ENCODE measurements at regions not wholly inside any gene's neighbourhood (a gene's known extent, or its start where the extent isn't known, plus 50 kb on each side); places are given as distances from the start of the nearest gene placed in this dataset.
A peak's percentile ranks its signal among the peaks of the same experiment; 100 is the strongest.

GRCh38 chr6:166106076-166106686, 61.5 kb downstream of the TBXT start:
- peak; percentile 70 for DNase-seq
- in situ Hi-C loops (cut with HindIII; ENCODE audit: low pct_ligation_motif_present, low pct_unique_long_range_greater_than_20kb, low sequenced_read_pairs) = no loop called here

- DNase-seq = no peak
- in situ Hi-C loops (cut with HindIII; ENCODE audit: low pct_ligation_motif_present, low pct_unique_long_range_greater_than_20kb, low sequenced_read_pairs) = no loop called here
Measured at GRCh38 chr6:166105341-166106075, 62.1 kb downstream of the TBXT start.

DNA sequence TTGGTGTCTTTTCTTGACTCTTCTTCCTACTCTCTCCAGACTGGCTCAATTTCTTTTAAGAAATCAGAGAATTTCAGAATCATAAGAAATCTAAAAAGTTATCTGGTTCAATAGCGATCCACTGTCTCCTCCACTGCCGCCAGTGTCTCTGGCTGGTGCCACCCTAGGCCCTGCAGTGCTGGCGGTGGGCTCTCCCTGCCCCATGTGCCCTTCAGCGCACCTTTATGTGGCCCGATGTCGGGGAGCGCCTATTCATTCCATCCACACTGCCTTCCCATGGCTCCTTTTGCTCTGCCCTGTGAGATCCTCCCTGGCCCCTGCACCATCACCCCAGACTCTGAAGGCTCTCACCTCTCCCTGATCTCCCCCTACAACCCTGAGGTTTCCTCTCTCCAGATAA, 62.8 kb downstream of the TBXT start:
- in situ Hi-C loops (cut with HindIII; ENCODE audit: low pct_ligation_motif_present, low pct_unique_long_range_greater_than_20kb, low sequenced_read_pairs) = no loop called here

DNA sequence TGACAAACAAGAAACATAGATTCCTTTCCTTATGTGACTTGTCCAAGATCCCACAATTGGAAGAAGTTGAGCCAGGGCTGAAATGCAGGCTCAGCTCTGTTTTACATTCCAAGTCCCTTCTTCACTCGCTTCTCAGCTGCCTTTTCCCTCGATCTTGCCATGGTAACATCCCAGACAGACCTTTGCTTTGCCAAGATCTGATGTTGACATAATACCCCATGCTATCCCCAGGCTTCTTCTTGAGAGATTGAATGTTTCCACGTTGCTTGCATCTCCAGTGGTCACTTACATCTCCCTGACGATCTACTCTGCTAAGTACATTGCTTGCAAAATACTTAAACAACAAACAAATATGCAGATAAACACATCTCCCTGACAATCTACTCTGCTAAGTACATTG, 63.5 kb downstream of the TBXT start:
- in situ Hi-C loops (cut with HindIII; ENCODE audit: low pct_ligation_motif_present, low pct_unique_long_range_greater_than_20kb, low sequenced_read_pairs) = no loop called here

More for the DNA sequence above, 62.8 kb downstream of the TBXT start:
- no peak for DNase-seq

GRCh38 chr6:166101819-166102419, 65.7 kb downstream of the TBXT start:
- DNase-seq = no peak
- in situ Hi-C loops (cut with HindIII; ENCODE audit: low pct_ligation_motif_present, low pct_unique_long_range_greater_than_20kb, low sequenced_read_pairs) = no loop called here

More for the DNA sequence above, 63.5 kb downstream of the TBXT start:
- no peak for DNase-seq

DNA sequence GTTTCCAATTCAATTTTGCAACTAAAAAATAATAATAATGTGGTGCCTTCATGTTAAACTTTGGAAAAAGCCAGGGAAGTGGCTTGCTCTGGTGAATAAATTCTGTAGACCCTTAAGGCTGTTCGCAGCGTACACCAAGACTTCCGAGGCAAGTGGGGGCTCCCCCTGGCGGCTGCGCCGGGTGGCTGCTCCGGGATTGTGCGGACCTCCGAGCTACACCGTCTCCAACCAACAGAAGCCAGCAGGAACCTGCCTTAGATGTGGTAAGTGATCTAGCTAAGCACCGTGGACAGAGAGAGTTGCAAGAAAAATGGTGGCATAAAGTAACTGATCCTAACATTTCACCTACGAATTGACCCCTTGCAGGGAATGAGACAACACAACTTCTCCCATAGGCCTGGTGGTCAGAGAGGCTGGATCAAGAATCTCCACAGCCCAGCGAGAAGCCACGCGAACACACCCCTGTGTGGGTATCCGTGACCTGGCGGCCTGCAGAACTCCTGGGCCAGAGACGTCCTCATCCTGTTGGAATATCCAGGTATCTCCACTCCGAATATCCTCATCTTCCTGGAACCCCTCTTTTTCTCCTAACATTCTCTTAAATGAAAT, 69.6 kb downstream of the TBXT start:
- DNase-seq = peak; percentile 62
- in situ Hi-C loops (cut with HindIII; ENCODE audit: low pct_ligation_motif_present, low pct_unique_long_range_greater_than_20kb, low sequenced_read_pairs) = no loop called here

- in situ Hi-C loops (cut with HindIII; ENCODE audit: low pct_ligation_motif_present, low pct_unique_long_range_greater_than_20kb, low sequenced_read_pairs) = no loop called here
- no peak for DNase-seq
Measured at GRCh38 chr6:166087852-166088251, 79.8 kb downstream of the TBXT start.

GRCh38 chr6:166087246-166087645, 80.4 kb downstream of the TBXT start:
- DNase-seq = no peak
- in situ Hi-C loops (cut with HindIII; ENCODE audit: low pct_ligation_motif_present, low pct_unique_long_range_greater_than_20kb, low sequenced_read_pairs) = no loop called here

DNA sequence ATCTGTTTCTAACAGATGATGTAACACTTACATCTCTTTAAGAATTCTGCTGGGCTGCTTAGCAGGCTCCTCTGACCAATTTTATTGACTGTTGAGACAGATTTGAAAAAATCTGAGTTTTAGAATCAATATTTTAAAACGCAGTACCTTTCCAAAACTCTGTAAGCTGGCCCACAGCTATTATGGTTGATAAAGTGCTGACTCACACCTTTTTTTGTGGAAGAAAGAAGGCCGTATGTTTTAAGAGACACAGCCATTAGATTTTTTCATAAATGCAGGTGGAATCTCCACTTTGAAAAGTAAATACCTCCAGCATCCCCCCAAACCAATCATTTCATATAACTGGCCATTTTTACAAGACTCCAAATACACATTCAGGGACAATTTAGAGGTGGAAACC, 82.2 kb downstream of the TBXT start:
- DNase-seq = no peak
- in situ Hi-C loops (cut with HindIII; ENCODE audit: low pct_ligation_motif_present, low pct_unique_long_range_greater_than_20kb, low sequenced_read_pairs) = no loop called here

- DNase-seq = no peak
- in situ Hi-C loops (cut with HindIII; ENCODE audit: low pct_ligation_motif_present, low pct_unique_long_range_greater_than_20kb, low sequenced_read_pairs) = no loop called here
Measured at GRCh38 chr6:166084951-166085350, 82.7 kb downstream of the TBXT start.

GRCh38 chr6:166079841-166080240, 87.8 kb downstream of the TBXT start:
- in situ Hi-C loops (cut with HindIII; ENCODE audit: low pct_ligation_motif_present, low pct_unique_long_range_greater_than_20kb, low sequenced_read_pairs) = no loop called here
- no peak for DNase-seq

DNA sequence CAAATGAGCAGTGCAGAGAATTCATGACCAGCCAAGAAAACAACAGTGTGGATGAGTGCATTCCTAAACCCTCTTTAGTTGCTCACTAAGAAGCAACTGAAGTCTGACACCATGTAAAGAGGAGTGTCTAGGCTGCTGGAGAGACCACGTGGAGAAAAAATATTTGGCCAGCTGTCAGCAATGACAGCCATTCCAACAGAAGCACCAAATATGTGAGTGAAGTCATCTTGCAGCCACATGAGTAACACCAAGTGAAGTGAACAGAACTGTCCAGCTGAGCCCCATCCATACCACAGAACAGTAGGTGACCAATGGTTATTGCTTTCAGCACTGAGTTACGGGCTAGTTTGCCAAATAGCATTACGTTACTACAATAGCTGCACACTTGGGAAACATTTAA, 89.4 kb downstream of the TBXT start:
- DNase-seq = peak; percentile 10
- in situ Hi-C loops (cut with HindIII; ENCODE audit: low pct_ligation_motif_present, low pct_unique_long_range_greater_than_20kb, low sequenced_read_pairs) = no loop called here

- in situ Hi-C loops (cut with HindIII; ENCODE audit: low pct_ligation_motif_present, low pct_unique_long_range_greater_than_20kb, low sequenced_read_pairs) = no loop called here
- no peak for DNase-seq
Measured at GRCh38 chr6:166076625-166077024, 91.0 kb downstream of the TBXT start.

- no peak for DNase-seq
- in situ Hi-C loops (cut with HindIII; ENCODE audit: low pct_ligation_motif_present, low pct_unique_long_range_greater_than_20kb, low sequenced_read_pairs) = no loop called here
Measured at GRCh38 chr6:166075925-166076324, 91.7 kb downstream of the TBXT start.

DNA sequence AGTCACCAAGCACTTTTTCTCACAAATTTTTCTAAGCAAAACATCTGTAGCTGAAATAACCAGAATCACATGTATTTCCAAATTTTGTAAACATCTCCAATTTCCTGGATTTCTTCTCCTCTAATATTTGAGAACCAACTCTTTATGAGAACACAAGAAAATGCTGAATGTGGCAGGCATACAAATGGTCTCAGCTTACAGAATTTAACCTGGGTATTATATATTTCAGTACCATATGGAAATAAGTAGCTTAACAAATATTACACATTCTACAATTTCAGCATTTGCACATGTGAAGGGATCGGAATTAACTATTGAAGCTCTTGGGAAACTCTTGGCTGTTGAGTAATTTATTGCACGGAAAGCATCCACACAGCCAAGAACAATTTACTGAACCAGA, 92.5 kb downstream of the TBXT start:
- DNase-seq = no peak
- in situ Hi-C loops (cut with HindIII; ENCODE audit: low pct_ligation_motif_present, low pct_unique_long_range_greater_than_20kb, low sequenced_read_pairs) = no loop called here

- in situ Hi-C loops (cut with HindIII; ENCODE audit: low pct_ligation_motif_present, low pct_unique_long_range_greater_than_20kb, low sequenced_read_pairs) = no loop called here
- no peak for DNase-seq
Measured at GRCh38 chr6:166073082-166073481, 94.6 kb downstream of the TBXT start.

- in situ Hi-C loops (cut with HindIII; ENCODE audit: low pct_ligation_motif_present, low pct_unique_long_range_greater_than_20kb, low sequenced_read_pairs) = no loop called here
Measured at GRCh38 chr6:166068768-166069167, 98.9 kb downstream of the TBXT start.

GRCh38 chr6:166058064-166058739, 109.4 kb downstream of the TBXT start:
- no peak for DNase-seq
- in situ Hi-C loops (cut with HindIII; ENCODE audit: low pct_ligation_motif_present, low pct_unique_long_range_greater_than_20kb, low sequenced_read_pairs) = no loop called here

More at GRCh38 chr6:166068768-166069167, 98.9 kb downstream of the TBXT start:
- no peak for DNase-seq

DNA sequence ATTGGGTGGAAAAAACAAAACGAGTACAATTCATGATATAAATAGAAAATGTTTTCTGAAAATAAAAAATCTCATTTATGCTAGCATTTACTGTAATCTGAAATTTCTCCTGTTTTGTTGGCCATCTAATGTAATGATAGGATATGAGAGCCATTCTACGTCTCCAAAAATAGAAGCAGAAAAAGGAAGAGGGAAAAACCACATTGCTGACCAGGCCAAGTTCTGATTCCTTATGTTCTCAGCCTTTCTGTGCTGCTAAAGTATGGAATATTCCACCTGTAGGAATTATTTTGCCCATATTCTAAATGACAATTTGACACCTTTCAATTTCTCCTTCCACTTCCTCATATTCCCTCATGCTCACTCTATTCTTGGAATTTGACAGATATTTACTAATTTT, 110.2 kb downstream of the TBXT start:
- no peak for DNase-seq
- in situ Hi-C loops (cut with HindIII; ENCODE audit: low pct_ligation_motif_present, low pct_unique_long_range_greater_than_20kb, low sequenced_read_pairs) = no loop called here

All from ACHN (cell line).